Esophagus (tissue), 2 donors: ENCODE measurements at regions not wholly inside any gene's neighbourhood (a gene's known extent, or its start where the extent isn't known, plus 50 kb on each side); places are given as distances from the start of the nearest gene placed in this dataset.
"Not testable (repeated sequence)": the region's sequence is repeated elsewhere in the genome, so short reads cannot be mapped to it uniquely, and the experiment has no call there.

Experiments
- H3K27ac ChIP-seq, 2 donors: one replicate each; pipeline ENCODE4 v1.5.1; 2013; ENCODE audit warnings: low read depth in 2 of 2, mild to moderate bottlenecking in 2 of 2, inconsistent platforms in 1 of 2, low read length in 1 of 2, moderate library complexity in 1 of 2
- H3K27me3 ChIP-seq, 2 donors: one replicate each; pipeline ENCODE4 v1.6.1; 2013; ENCODE audit warnings: low read length in 2 of 2, control low read depth in 1 of 2, mild to moderate bottlenecking in 1 of 2; ENCODE audit not compliant: insufficient read depth in 2 of 2, control insufficient read depth in 1 of 2
- H3K36me3 ChIP-seq, 2 donors: one replicate each; pipeline ENCODE4 v1.6.1; 2013; ENCODE audit warnings: low read length in 1 of 2; ENCODE audit not compliant: control insufficient read depth in 2 of 2, insufficient read depth in 2 of 2
- H3K4me1 ChIP-seq, 2 donors: one replicate each; pipeline ENCODE4 v1.6.1; 2013; ENCODE audit warnings: low read length in 1 of 2; ENCODE audit not compliant: control insufficient read depth in 2 of 2, insufficient read depth in 2 of 2
- H3K4me3 ChIP-seq, 2 donors: one replicate each; pipeline ENCODE4 v1.5.1; 2013; ENCODE audit warnings: low read length in 2 of 2, mild to moderate bottlenecking in 2 of 2, low read depth in 1 of 2, moderate library complexity in 1 of 2
- H3K9me3 ChIP-seq, 2 donors: one replicate each; pipeline ENCODE4 v1.6.1; 2013; ENCODE audit warnings: mild to moderate bottlenecking in 2 of 2, low read depth in 1 of 2, low read length in 1 of 2, moderate library complexity in 1 of 2; ENCODE audit not compliant: control insufficient read depth in 2 of 2, insufficient read depth in 1 of 2
- WGBS, 2 donors: extraction: QIAGEN DNeasy Blood & Tissue Kit; methylation state at CpG; one replicate each; pipeline ENCODE4 v1.1.7; 2013; 5-methylcytosine and 5-hydroxymethylcytosine counted together
- donor health status: healthy with polysubstance abuse.
- donor health status: Bipolar disorder and iron deficiency.

GRCh38 chr15:96144734-96145133 lies 185.8 kb upstream of the NR2F2 start:
- no peaks in the 10 kb centered on the region for H3K4me1 ChIP-seq
- no peak overlapping the region for H3K27ac ChIP-seq
- 76 to 79% methylated on average over 2 of the region's 2 CpGs for WGBS, 2 donors
- H3K36me3 ChIP-seq = no peaks in the 10 kb centered on the region
- no peaks in the 10 kb centered on the region for H3K9me3 ChIP-seq
- no peak overlapping the region for H3K4me3 ChIP-seq
- no peaks in the 10 kb centered on the region for H3K27me3 ChIP-seq

GRCh38 chr15:96146726-96147125 lies 183.8 kb upstream of the NR2F2 start:
- WGBS, 2 donors = 80% methylated on average over 6 of the region's 6 CpGs
- Histone ChIP-seq H3K4me1 (no peaks in the 10 kb centered on the region), H3K36me3 (no peaks in the 10 kb centered on the region), H3K27ac (no peak overlapping the region), H3K9me3 (no peaks in the 10 kb centered on the region), H3K27me3 (no peaks in the 10 kb centered on the region), H3K4me3 (no peak overlapping the region)

- no peaks in the 10 kb centered on the region for H3K4me1 ChIP-seq
- no peaks in the 10 kb centered on the region for H3K36me3 ChIP-seq
- H3K27ac ChIP-seq = no peak overlapping the region
- H3K9me3 ChIP-seq = no peaks in the 10 kb centered on the region
- H3K4me3 ChIP-seq = no peak overlapping the region
- WGBS, 2 donors = 92 to 93% methylated on average over 3 of the region's 3 CpGs
- no peaks in the 10 kb centered on the region for H3K27me3 ChIP-seq
Observed at GRCh38 chr15:96147267-96147666, 183.2 kb upstream of the NR2F2 start.

GRCh38 chr15:96150254-96150653 lies 180.2 kb upstream of the NR2F2 start:
- no peaks in the 10 kb centered on the region for H3K27me3 ChIP-seq
- H3K4me1 ChIP-seq = no peaks in the 10 kb centered on the region
- 68 to 72% methylated on average over 7 of the region's 7 CpGs for WGBS, 2 donors
- H3K27ac ChIP-seq = no peak overlapping the region
- H3K36me3 ChIP-seq = no peaks in the 10 kb centered on the region
- no peaks in the 10 kb centered on the region for H3K9me3 ChIP-seq
- H3K4me3 ChIP-seq = no peak overlapping the region

GRCh38 chr15:96151749-96152148 lies 178.8 kb upstream of the NR2F2 start:
- H3K9me3 ChIP-seq, H3K36me3 ChIP-seq, H3K4me1 ChIP-seq, H3K4me3 ChIP-seq, H3K27ac ChIP-seq, H3K27me3 ChIP-seq: not testable (repeated sequence)
- WGBS, 2 donors = 49 to 63% methylated on average over 8 of the region's 8 CpGs

- Histone ChIP-seq H3K4me1 (no peaks in the 10 kb centered on the region), H3K36me3 (no peaks in the 10 kb centered on the region), H3K27me3 (no peaks in the 10 kb centered on the region), H3K27ac (no peak overlapping the region), H3K4me3 (no peak overlapping the region), H3K9me3 (no peaks in the 10 kb centered on the region)
- 86 to 87% methylated on average over 2 of the region's 2 CpGs for WGBS, 2 donors
Observed at GRCh38 chr15:96153929-96154328, 176.6 kb upstream of the NR2F2 start.

GRCh38 chr15:96158938-96159337 lies 171.6 kb upstream of the NR2F2 start:
- Histone ChIP-seq H3K27me3 (no peaks in the 10 kb centered on the region), H3K36me3 (no peaks in the 10 kb centered on the region), H3K4me1 (no peaks in the 10 kb centered on the region), H3K4me3 (no peak overlapping the region), H3K27ac (no peak overlapping the region), H3K9me3 (no peaks in the 10 kb centered on the region)
- WGBS, 2 donors = 44 to 46% methylated on average over 5 of the region's 5 CpGs

GRCh38 chr15:96160269-96160668 lies 170.2 kb upstream of the NR2F2 start:
- no peak overlapping the region for H3K27ac ChIP-seq
- H3K4me1 ChIP-seq = no peaks in the 10 kb centered on the region
- 9 to 16% methylated on average over 8 of the region's 8 CpGs for WGBS, 2 donors

GRCh38 chr15:96160800-96161199 lies 169.7 kb upstream of the NR2F2 start:
- peak overlapping the region in 1 of 2 donors; percentile 50 for H3K27ac ChIP-seq

More at GRCh38 chr15:96160269-96160668, 170.2 kb upstream of the NR2F2 start:
- Histone ChIP-seq H3K9me3 (no peaks in the 10 kb centered on the region), H3K4me3 (no peak overlapping the region), H3K27me3 (no peaks in the 10 kb centered on the region), H3K36me3 (no peaks in the 10 kb centered on the region)

GRCh38 chr15:96162322-96162721 lies 168.2 kb upstream of the NR2F2 start:
- no peaks in the 10 kb centered on the region for H3K27me3 ChIP-seq
- H3K36me3 ChIP-seq = no peaks in the 10 kb centered on the region
- no peak overlapping the region for H3K27ac ChIP-seq
- 62 to 78% methylated on average over 2 of the region's 2 CpGs for WGBS, 2 donors
- H3K9me3 ChIP-seq = no peaks in the 10 kb centered on the region
- no peak overlapping the region for H3K4me3 ChIP-seq
- H3K4me1 ChIP-seq = no peaks in the 10 kb centered on the region

More at GRCh38 chr15:96160800-96161199, 169.7 kb upstream of the NR2F2 start:
- Histone ChIP-seq H3K9me3 (no peaks in the 10 kb centered on the region), H3K4me1 (no peaks in the 10 kb centered on the region), H3K36me3 (no peaks in the 10 kb centered on the region), H3K4me3 (no peak overlapping the region), H3K27me3 (no peaks in the 10 kb centered on the region)
- 14 to 20% methylated on average over 1 of the region's 1 CpG for WGBS, 2 donors
